Upper lobe of left lung (tissue), 4 donors: ENCODE measurements at regions not wholly inside any gene's neighbourhood (a gene's known extent, or its start where the extent isn't known, plus 50 kb on each side); places are given as distances from the start of the nearest gene placed in this dataset.

Experiments used
- EP300 ChIP-seq, 4 donors: sonication (generic); formaldehyde crosslinking; IDR thresholded peaks; one replicate each; pipeline ENCODE4 v1.5.1; 2017; ENCODE audit warnings: antibody characterized with exemption in 4 of 4, control low read depth in 2 of 4
- POLR2A ChIP-seq, 4 donors: fragments of 450-650 bp; IDR thresholded peaks; one replicate each; pipeline ENCODE4 v1.5.1; 2016 to 2017; ENCODE audit warnings: antibody characterized with exemption in 4 of 4, mild to moderate bottlenecking in 2 of 4
- POLR2AphosphoS5 ChIP-seq, 2 donors: sonication (generic); formaldehyde crosslinking; IDR thresholded peaks; one replicate each; pipeline ENCODE4 v1.5.1; 2017; ENCODE audit warnings: antibody characterized with exemption in 2 of 2
- TF ChIP-seq, protein P1 (sequence below), 6 experiments: fragments of 450-650 bp in 4 of 6; fragments of 200-600 bp in 2 of 6; sonication (generic) in 2 of 6; IDR thresholded peaks; one replicate each; pipeline ENCODE4 v1.5.1; 2016 to 2019; ENCODE audit warnings: antibody characterized with exemption in 6 of 6

DNA sequence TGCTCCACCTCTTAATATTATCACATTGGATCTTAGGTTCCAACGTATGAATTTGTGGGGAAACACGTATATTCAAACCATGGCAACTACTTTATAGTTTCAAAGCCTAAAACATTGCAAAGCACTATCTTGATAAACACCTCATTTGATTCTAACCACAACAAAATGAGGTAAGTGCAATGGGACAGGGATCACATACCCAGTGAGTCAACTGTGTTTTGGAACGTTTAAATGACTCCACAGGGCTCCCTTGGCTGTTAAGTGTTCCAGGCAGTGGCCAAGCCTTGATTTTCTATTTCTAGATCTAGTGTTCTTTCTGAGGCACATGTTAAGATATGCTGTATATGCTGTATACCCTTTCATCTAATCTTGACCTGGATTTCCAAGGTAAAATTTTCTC, 54.5 kb upstream of the C1QTNF7 start:
- TF ChIP-seq, protein P1, sequence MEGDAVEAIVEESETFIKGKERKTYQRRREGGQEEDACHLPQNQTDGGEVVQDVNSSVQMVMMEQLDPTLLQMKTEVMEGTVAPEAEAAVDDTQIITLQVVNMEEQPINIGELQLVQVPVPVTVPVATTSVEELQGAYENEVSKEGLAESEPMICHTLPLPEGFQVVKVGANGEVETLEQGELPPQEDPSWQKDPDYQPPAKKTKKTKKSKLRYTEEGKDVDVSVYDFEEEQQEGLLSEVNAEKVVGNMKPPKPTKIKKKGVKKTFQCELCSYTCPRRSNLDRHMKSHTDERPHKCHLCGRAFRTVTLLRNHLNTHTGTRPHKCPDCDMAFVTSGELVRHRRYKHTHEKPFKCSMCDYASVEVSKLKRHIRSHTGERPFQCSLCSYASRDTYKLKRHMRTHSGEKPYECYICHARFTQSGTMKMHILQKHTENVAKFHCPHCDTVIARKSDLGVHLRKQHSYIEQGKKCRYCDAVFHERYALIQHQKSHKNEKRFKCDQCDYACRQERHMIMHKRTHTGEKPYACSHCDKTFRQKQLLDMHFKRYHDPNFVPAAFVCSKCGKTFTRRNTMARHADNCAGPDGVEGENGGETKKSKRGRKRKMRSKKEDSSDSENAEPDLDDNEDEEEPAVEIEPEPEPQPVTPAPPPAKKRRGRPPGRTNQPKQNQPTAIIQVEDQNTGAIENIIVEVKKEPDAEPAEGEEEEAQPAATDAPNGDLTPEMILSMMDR (IDR thresholded peaks at IDR 0.05): no peak
- TF ChIP-seq EP300 (IDR thresholded peaks at IDR 0.05): no peak
- no peak for TF ChIP-seq POLR2A (IDR thresholded peaks at IDR 0.05)
- no peak for TF ChIP-seq POLR2AphosphoS5 (IDR thresholded peaks at IDR 0.05)
